HG02852 (cell line): ENCODE measurements at regions not wholly inside any gene's neighbourhood (a gene's known extent, or its start where the extent isn't known, plus 50 kb on each side); places are given as distances from the start of the nearest gene placed in this dataset.
"Not testable (repeated sequence)": the region's sequence is repeated elsewhere in the genome, so short reads cannot be mapped to it uniquely, and the experiment has no call there.

ENCODE experiments used
- ATAC-seq: cut with Tn5 transposase; IDR thresholded peaks from one replicate; pipeline ENCODE4 v1.9.1; 2021; ENCODE audit warnings: mild to moderate bottlenecking, moderate library complexity; ENCODE audit not compliant: unreplicated experiment

DNA sequence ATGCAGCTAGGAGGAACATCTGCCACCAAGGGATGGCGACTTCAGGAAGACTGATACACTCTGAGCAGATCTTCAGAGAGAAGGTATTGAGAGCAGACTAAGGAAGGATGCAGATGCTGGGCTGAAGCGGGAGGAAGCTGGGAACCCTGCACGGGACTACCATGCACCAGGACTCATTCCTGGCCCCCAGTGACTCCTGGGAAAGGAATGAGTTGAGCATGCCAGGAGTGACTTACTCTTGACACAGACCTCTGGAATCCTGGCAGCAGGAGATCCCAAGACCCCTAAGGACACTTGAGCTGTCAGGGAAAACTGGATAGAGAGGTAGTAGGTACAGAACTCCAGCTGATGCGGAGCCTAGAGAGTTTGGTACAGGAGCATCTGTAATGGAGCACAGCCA is 336.1 kb downstream of the RPS29 start:
- no peak for ATAC-seq

DNA sequence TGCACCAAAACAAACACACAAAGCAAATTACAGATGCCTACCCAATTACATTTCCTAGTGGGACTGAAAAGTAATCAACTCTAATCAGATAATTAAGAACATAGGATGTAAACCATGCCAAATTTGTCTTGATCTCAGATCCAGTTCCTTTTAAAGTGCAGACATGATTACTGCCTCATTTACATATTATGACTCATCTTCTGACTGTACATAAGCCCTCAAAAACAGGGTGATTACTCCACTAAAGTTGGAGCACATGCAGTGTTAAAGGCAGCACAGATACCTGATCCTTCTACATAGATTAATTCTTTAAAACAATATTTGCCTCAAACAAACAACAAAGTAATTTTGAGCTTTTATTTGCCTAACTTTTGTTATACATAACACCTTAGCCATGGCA is 337.2 kb downstream of the RPS29 start:
- no peak for ATAC-seq

DNA sequence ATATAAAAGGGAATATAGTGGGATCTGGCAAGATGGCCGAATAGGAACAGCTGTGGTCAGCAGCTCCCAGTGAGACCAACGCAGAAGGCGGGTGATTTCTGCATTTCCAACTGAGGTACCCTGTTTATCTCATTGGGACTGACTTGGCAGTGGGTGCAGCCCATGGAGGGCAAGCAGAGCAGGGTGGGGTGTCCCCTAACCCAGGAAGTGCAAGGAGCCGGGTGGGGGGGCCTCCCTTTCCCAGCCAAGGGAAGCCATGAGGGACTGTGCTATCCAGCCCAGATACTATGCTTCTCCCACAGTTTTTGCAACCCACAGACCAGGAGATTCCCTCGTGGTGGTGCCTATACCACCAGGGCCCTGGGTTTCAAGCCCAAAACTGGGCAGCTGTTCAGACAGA is 342.4 kb downstream of the RPS29 start:
- ATAC-seq, result not testable (repeated sequence)

GRCh38 chr14:49240383-49240782 is 345.8 kb downstream of the RPS29 start:
- no peak for ATAC-seq

- no peak for ATAC-seq
These were observed 357.6 kb downstream of the RPS29 start for GRCh38 chr14:49228552-49228951.

DNA sequence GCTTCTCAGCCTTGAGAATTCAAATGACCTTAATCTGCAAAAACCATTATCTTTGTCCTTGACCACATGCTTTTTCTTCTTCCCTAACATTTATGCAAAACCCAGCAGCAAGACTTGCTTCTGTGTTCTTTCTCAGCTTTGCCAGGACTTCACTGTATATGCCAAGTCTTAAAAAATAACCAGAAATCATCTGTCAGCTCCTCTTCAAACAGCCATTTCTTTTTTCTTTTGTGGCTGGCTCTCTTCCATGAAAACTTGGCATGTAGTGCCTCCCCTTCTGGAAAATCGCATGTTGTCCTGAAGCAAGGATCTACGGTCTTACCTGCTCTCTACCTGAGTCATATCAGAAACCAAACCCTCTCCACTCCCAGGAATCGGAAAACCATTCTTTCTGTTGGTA is 364.9 kb downstream of the RPS29 start:
- no peak for ATAC-seq

GRCh38 chr14:49220492-49220891 is 365.7 kb downstream of the RPS29 start:
- no peak for ATAC-seq

GRCh38 chr14:49218436-49219092 is 367.6 kb downstream of the RPS29 start:
- ATAC-seq, result no peak

DNA sequence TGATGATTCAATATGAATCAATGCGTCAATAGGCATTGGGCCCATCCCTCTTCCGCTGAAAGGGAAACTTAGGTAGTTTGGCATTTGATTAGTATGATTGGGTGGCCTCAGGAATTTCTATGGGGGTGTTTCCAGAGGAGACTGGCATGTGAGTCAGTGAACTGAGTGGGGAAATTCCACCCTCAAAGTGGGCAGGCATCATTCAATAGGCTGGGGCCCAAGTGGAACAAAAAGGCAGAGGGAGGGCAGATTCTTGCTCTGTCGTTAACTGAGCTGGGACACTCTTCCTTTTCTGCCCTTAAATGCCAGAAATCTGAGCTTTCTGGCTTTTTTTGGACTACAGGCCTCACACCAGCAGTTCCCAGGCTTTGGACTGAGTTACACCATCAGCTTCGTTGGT is 373.5 kb downstream of the RPS29 start:
- ATAC-seq, result no peak

GRCh38 chr14:49209416-49209815 is 376.8 kb downstream of the RPS29 start:
- no peak for ATAC-seq

DNA sequence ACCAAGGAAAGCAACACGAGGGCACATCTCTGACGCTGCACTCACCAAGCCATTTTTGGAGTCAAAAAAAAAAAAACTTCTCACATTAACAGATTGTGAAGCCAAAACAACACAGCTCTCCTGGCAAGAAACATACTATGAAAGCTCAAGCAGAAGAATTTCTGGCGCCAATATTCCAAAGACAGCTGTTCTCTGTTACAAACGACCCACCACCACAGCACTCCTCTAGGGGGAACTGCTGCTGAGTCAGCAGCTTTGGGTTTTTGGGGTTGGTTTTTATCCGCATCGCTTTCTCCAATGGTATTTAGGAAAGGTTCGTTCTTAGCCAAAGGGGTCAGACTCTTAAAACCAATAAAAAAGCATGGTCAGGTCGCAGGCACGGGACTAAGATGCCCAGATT is 379.4 kb downstream of the RPS29 start:
- ATAC-seq, result no peak

- ATAC-seq, result no peak
These were observed 382.5 kb downstream of the RPS29 start for GRCh38 chr14:49203676-49204075.

GRCh38 chr14:49199159-49199558 is 387.0 kb downstream of the RPS29 start:
- no peak for ATAC-seq

DNA sequence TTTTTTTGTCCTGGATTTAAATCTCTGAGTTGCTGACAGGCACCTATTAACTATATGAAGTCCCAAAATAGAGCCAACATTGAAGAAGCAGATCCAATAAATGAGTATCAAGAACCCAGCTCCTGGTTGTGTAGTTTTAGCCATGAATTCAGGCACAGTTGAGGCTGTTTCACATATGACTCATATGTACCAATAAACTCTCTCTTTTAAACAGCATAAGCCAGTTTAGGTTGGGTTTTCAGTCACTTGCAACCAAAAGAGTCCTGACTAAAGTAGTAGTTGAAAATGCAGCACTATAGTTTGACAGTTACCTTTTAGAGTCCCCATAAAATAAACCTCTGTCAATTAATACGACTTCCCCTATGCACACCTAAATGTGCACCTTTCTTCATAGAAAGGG is 389.9 kb downstream of the RPS29 start:
- ATAC-seq, result no peak

- no peak for ATAC-seq
These were observed 392.1 kb downstream of the RPS29 start for GRCh38 chr14:49194067-49194466.

GRCh38 chr14:49193332-49194065 is 392.7 kb downstream of the RPS29 start:
- peak; percentile 97 for ATAC-seq

GRCh38 chr14:49191380-49191779 is 394.8 kb downstream of the RPS29 start:
- ATAC-seq, result no peak

DNA sequence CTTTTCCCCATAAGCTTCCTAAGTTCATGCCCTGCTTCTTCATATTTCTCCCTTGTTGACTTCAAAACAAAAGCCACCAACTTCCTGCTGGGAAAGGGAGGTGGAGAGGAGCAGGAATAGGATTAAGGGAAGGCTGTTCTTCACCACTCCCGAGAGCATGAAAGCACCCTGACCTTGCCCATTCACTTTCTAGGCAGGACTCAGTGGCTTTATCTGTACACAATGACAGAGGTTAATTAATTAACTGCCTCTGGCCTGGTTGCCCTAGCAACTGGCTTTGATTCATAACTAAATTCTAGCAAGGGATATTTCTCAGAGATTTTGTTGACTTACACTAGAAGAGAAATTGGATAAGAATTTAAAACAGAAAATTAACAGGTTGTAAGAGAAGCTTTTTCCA is 396.8 kb downstream of the RPS29 start:
- no peak for ATAC-seq

DNA sequence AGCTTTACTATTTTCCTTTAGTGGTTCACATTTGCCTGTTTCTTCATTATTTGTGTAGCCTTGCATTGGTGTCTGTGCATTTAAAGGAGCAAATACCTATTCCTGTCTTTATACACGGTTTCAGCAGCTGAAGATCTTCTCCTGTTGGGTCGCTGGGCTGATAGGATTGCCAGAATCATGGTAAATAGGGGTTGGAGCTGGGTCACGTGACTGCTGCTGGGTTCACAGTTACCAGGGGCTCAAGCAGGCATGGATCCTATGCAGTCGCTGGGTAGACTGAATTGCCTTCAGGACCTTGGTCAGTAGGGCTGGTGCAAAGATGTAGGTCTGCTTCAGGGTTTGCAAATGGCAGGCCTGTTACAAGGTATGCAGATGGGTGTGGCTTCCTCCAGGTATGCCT is 398.4 kb downstream of the RPS29 start:
- no peak for ATAC-seq

DNA sequence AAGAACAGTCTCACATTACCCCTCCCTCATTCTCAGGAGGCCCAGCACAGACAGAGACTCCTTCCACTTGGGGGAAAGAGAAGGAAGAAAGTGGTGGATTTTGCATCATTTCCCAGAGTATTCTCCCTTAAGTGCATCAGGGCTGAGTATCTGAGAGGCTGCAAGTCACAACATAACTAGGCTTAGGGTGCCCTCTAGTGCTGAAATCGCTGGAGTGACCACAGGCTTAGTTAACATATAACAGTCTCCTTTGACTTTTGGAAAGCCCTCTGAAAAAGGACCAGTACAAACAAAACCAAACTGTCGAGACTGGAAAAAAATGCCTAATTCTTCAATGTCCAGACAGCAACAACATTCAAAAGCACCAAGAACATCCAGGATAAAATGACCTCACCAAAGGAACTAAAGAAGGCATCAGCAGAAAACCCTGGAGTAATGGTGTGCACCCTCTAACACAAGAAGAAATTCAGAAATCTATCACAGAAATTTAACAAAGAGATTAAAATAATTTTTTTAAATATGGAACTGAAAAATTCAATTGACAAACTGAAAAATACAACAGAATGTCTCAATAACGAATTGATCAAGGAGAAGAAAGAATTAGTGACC is 412.3 kb downstream of the RPS29 start:
- ATAC-seq, result peak; percentile 100

DNA sequence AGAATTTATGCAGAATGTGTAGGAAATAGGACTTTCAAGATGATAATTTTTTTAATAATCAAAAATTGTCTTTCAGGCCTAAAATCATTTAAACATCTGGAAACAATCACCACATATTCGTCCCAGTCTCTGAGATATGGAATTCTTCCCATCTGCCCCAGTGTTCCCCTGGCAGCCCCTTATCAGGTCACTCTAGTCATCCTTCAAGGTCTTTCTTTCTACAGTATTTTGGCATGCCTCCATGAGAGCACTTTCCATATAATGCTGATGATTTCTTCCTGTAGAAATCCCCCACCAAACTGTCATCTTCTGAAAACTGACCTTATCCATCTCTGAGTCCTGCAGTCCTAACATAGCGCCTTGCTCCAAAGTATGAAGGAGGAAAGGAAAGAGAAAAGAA is 422.1 kb downstream of the RPS29 start:
- ATAC-seq, result no peak

GRCh38 chr14:49160983-49161382 is 425.2 kb downstream of the RPS29 start:
- no peak for ATAC-seq
